ENCODE measurements at regions not wholly inside any gene's neighbourhood (a gene's known extent, or its start where the extent isn't known, plus 50 kb on each side); places are given as distances from the start of the nearest gene placed in this dataset.
"Not testable (repeated sequence)": the region's sequence is repeated elsewhere in the genome, so short reads cannot be mapped to it uniquely, and the experiment has no call there.

- Histone ChIP-seq H3K4me3 (no peak overlapping the region), H3K27ac (ENCODE audit: low read depth in 1 of 2, low read length in 1 of 2) (no peak overlapping the region), H3K9me3 (ENCODE audit: control insufficient read depth in 4 of 4, insufficient read depth in 3 of 4, low read length in 3 of 4) (peaks cover 0 to 2% (median 0%) of the 10 kb centered on the region in 4 donors), H3K4me1 (ENCODE audit: control insufficient read depth in 5 of 5, insufficient read depth in 5 of 5, low read length in 5 of 5) (no peaks in the 10 kb centered on the region), H3K36me3 (ENCODE audit: control insufficient read depth in 4 of 4, insufficient read depth in 4 of 4, low read length in 4 of 4) (no peaks in the 10 kb centered on the region), H3K27me3 (ENCODE audit: control insufficient read depth in 3 of 3, insufficient read depth in 3 of 3, low read length in 2 of 3) (no peaks in the 10 kb centered on the region), H3K9ac (ENCODE audit: insufficient read depth in 1 of 2, low read length in 2 of 2) (no peak overlapping the region)
- DNase-seq (no peak), ATAC-seq (ENCODE audit: insufficient read depth, low FRiP score) (no peak)
- no peak for TF ChIP-seq CTCF (IDR thresholded peaks at IDR 0.05; ENCODE audit: control extremely low read depth, extremely low read depth)
- WGBS, 2 donors, result 83 to 87% methylated on average over 5 of the region's 5 CpGs
These were observed 249.0 kb upstream of the CDH2 start for GRCh38 chr18:28425886-28426285.

DNA sequence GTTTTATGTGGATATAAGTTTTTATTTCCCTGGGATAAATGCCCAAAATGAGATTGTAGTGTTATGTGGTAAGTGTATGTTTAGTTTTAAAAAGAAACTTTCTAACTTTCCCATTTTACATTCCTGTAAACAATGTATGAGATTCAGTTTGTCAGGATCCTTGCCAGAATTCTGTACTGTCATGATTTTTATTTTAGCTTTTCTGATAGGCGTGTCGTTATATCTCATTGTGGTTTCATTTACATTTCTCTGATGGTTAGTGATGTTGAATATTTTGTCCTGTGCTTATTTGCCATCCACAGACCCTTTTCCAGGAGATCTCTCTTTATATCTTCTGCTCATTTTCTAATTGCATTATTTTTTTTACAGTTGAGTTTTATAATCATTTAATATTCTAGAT, 245.6 kb upstream of the CDH2 start:
- no peak overlapping the region for H3K4me3 ChIP-seq
- no peak for DNase-seq
- no peaks in the 10 kb centered on the region for H3K27me3 ChIP-seq (ENCODE audit: control insufficient read depth in 3 of 3, insufficient read depth in 3 of 3, low read length in 2 of 3)
- H3K4me1 ChIP-seq (ENCODE audit: control insufficient read depth in 5 of 5, insufficient read depth in 5 of 5, low read length in 5 of 5), result no peaks in the 10 kb centered on the region
- H3K9me3 ChIP-seq (ENCODE audit: control insufficient read depth in 4 of 4, insufficient read depth in 3 of 4, low read length in 3 of 4), result peaks cover 0 to 2% (median 0%) of the 10 kb centered on the region in 4 donors
- no peak for ATAC-seq (ENCODE audit: insufficient read depth, low FRiP score)
- no peaks in the 10 kb centered on the region for H3K36me3 ChIP-seq (ENCODE audit: control insufficient read depth in 4 of 4, insufficient read depth in 4 of 4, low read length in 4 of 4)
- H3K27ac ChIP-seq (ENCODE audit: low read depth in 1 of 2, low read length in 1 of 2), result no peak overlapping the region
- WGBS, 2 donors, result 84 to 89% methylated on average over 2 of the region's 2 CpGs
- no peak for TF ChIP-seq CTCF (IDR thresholded peaks at IDR 0.05; ENCODE audit: control extremely low read depth, extremely low read depth)
- no peak overlapping the region for H3K9ac ChIP-seq (ENCODE audit: insufficient read depth in 1 of 2, low read length in 2 of 2)

GRCh38 chr18:28421950-28422349, 245.0 kb upstream of the CDH2 start:
- not testable (repeated sequence) for DNase-seq; H3K27me3 ChIP-seq (ENCODE audit: control insufficient read depth in 3 of 3, insufficient read depth in 3 of 3, low read length in 2 of 3); ATAC-seq (ENCODE audit: insufficient read depth, low FRiP score); H3K36me3 ChIP-seq (ENCODE audit: control insufficient read depth in 4 of 4, insufficient read depth in 4 of 4, low read length in 4 of 4); H3K4me3 ChIP-seq; H3K9me3 ChIP-seq (ENCODE audit: control insufficient read depth in 4 of 4, insufficient read depth in 3 of 4, low read length in 3 of 4); H3K9ac ChIP-seq (ENCODE audit: insufficient read depth in 1 of 2, low read length in 2 of 2); H3K4me1 ChIP-seq (ENCODE audit: control insufficient read depth in 5 of 5, insufficient read depth in 5 of 5, low read length in 5 of 5); H3K27ac ChIP-seq (ENCODE audit: low read depth in 1 of 2, low read length in 1 of 2)
- 83 to 97% methylated on average over 6 to 17 of the region's 17 CpGs for WGBS, 2 donors

GRCh38 chr18:28412521-28412920, 235.6 kb upstream of the CDH2 start:
- Histone ChIP-seq H3K9me3 (ENCODE audit: control insufficient read depth in 4 of 4, insufficient read depth in 3 of 4, low read length in 3 of 4) (no peaks in the 10 kb centered on the region), H3K27me3 (ENCODE audit: control insufficient read depth in 3 of 3, insufficient read depth in 3 of 3, low read length in 2 of 3) (no peaks in the 10 kb centered on the region), H3K9ac (ENCODE audit: insufficient read depth in 1 of 2, low read length in 2 of 2) (no peak overlapping the region), H3K27ac (ENCODE audit: low read depth in 1 of 2, low read length in 1 of 2) (no peak overlapping the region), H3K4me3 (no peak overlapping the region), H3K4me1 (ENCODE audit: control insufficient read depth in 5 of 5, insufficient read depth in 5 of 5, low read length in 5 of 5) (no peaks in the 10 kb centered on the region), H3K36me3 (ENCODE audit: control insufficient read depth in 4 of 4, insufficient read depth in 4 of 4, low read length in 4 of 4) (no peaks in the 10 kb centered on the region)
- WGBS, 2 donors, result 79 to 86% methylated on average over 3 of the region's 3 CpGs
- TF ChIP-seq CTCF (IDR thresholded peaks at IDR 0.05; ENCODE audit: control extremely low read depth, extremely low read depth), result no peak
- DNase-seq (no peak), ATAC-seq (ENCODE audit: insufficient read depth, low FRiP score) (no peak)

Data from lung (tissue), 11 donors.